Mammary epithelial cell (primary cell): ENCODE measurements at regions not wholly inside any gene's neighbourhood (a gene's known extent, or its start where the extent isn't known, plus 50 kb on each side); places are given as distances from the start of the nearest gene placed in this dataset.

Experiments used
- EZH2 ChIP-seq: IDR thresholded peaks from 2 replicates; pipeline ENCODE4 v1.6.1; 2012; ENCODE audit warnings: low read length, inconsistent platforms, borderline replicate concordance
- TF ChIP-seq, protein P1 (sequence below), 2 donors: IDR thresholded peaks in 1 of 2; conservative IDR thresholded peaks in 1 of 2; 2 replicates each; pipeline ENCODE4 v1.5.1; 2011 to 2012; ENCODE audit warnings: inconsistent platforms in 2 of 2, low read length in 2 of 2, mild to moderate bottlenecking in 2 of 2, control low read depth in 1 of 2, low read depth in 1 of 2; ENCODE audit not compliant: insufficient read depth in 1 of 2; ENCODE audit errors: extremely low read depth in 1 of 2

DNA sequence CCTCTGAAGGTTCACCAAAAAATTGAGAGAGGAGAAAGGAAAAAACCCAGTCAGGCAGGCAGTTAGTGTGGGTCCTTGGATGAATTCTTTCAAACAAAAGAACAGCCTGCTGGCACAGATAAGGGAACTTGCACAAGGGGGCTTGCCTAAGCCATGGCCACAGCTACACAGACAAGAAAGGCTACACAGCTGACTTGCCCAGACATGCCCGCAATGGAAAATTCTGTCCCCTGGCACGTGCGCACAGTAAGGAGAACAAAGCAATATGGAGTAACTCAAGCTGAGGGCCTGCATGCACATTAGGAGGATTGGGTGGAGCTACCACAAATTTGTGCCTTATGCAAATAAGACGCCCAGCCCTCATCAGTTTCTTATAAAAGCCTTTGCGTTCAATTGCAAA, 512.5 kb upstream of the HTR2C start:
- TF ChIP-seq, protein P1, sequence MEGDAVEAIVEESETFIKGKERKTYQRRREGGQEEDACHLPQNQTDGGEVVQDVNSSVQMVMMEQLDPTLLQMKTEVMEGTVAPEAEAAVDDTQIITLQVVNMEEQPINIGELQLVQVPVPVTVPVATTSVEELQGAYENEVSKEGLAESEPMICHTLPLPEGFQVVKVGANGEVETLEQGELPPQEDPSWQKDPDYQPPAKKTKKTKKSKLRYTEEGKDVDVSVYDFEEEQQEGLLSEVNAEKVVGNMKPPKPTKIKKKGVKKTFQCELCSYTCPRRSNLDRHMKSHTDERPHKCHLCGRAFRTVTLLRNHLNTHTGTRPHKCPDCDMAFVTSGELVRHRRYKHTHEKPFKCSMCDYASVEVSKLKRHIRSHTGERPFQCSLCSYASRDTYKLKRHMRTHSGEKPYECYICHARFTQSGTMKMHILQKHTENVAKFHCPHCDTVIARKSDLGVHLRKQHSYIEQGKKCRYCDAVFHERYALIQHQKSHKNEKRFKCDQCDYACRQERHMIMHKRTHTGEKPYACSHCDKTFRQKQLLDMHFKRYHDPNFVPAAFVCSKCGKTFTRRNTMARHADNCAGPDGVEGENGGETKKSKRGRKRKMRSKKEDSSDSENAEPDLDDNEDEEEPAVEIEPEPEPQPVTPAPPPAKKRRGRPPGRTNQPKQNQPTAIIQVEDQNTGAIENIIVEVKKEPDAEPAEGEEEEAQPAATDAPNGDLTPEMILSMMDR (conservative IDR thresholded peaks at IDR 0.05 in 1 of 2, IDR thresholded peaks at IDR 0.05 in 1 of 2; ENCODE audit: extremely low read depth in 1 of 2, insufficient read depth in 1 of 2, low read depth in 1 of 2, low read length in 2 of 2) = no peak
- no peak for TF ChIP-seq EZH2
